CD4-positive, CD25-positive, alpha-beta regulatory T cell (primary cell): ENCODE measurements at regions not wholly inside any gene's neighbourhood (a gene's known extent, or its start where the extent isn't known, plus 50 kb on each side); places are given as distances from the start of the nearest gene placed in this dataset.

Source experiments
- ATAC-seq, 2 donors: fragments of 150-1000 bp; cut with Tn5 transposase; one replicate each; pipeline ENCODE4 v1.10.0; 2021; ENCODE audit warnings: low read depth in 2 of 2, moderate number of reproducible peaks in 2 of 2, moderate library complexity in 1 of 2
- DNase-seq, 3 donors: peaks; one replicate each; pipeline versions ENCODE4 v3.0.0 to v3.0.0-alpha.2; 2012 to 2022; ENCODE audit warnings: mixed read lengths in 1 of 3
- H3K27ac ChIP-seq: one replicate; pipeline ENCODE4 v1.7.0; 2013; ENCODE audit warnings: mild to moderate bottlenecking, low read length; ENCODE audit not compliant: insufficient read depth, poor library complexity, severe bottlenecking
- H3K27me3 ChIP-seq: one replicate; pipeline ENCODE4 v1.7.0; 2013; ENCODE audit warnings: low read length; ENCODE audit not compliant: control insufficient read depth, insufficient read depth
- H3K36me3 ChIP-seq: one replicate; pipeline ENCODE4 v1.7.0; 2013; ENCODE audit warnings: mild to moderate bottlenecking, low read length, moderate library complexity; ENCODE audit not compliant: control insufficient read depth, insufficient read depth
- H3K4me1 ChIP-seq: 2 replicates; pipeline ENCODE4 v1.7.0; 2013; ENCODE audit warnings: mild to moderate bottlenecking, low read length; ENCODE audit not compliant: insufficient read depth, control insufficient read depth, poor library complexity, severe bottlenecking
- H3K4me3 ChIP-seq: one replicate; pipeline ENCODE4 v1.7.0; 2013; ENCODE audit warnings: low read depth, mild to moderate bottlenecking, low read length, moderate library complexity
- H3K9me3 ChIP-seq, 2 experiments: 1 replicate in 1 of 2; 2 replicates in 1 of 2; pipeline ENCODE4 v1.7.0; 2013; ENCODE audit warnings: low read length in 2 of 2, mild to moderate bottlenecking in 1 of 2, moderate library complexity in 1 of 2; ENCODE audit not compliant: control insufficient read depth in 2 of 2
- H3K27ac Mint-ChIP-seq, 3 donors: one replicate each; pipeline ENCODE4 v1.8.0; 2020 to 2022; ENCODE audit warnings: mild to moderate bottlenecking in 3 of 3, mixed read lengths in 3 of 3, moderate library complexity in 2 of 3
- H3K27me3 Mint-ChIP-seq: one replicate; pipeline ENCODE4 v1.8.0; 2022; ENCODE audit warnings: mild to moderate bottlenecking, mixed read lengths
- H3K36me3 Mint-ChIP-seq: one replicate; pipeline ENCODE4 v1.8.0; 2020; ENCODE audit warnings: mixed read lengths
- H3K4me1 Mint-ChIP-seq, 4 donors: one replicate each; pipeline ENCODE4 v1.8.0; 2020 to 2022; ENCODE audit warnings: mixed read lengths in 4 of 4, mild to moderate bottlenecking in 1 of 4
- H3K4me3 Mint-ChIP-seq, 4 donors: one replicate each; pipeline ENCODE4 v1.8.0; 2020 to 2022; ENCODE audit warnings: mild to moderate bottlenecking in 4 of 4, mixed read lengths in 4 of 4, moderate library complexity in 3 of 4
- H3K9me3 Mint-ChIP-seq, 7 donors: one replicate each; pipeline ENCODE4 v1.8.0; 2020 to 2022; ENCODE audit warnings: mixed read lengths in 7 of 7, mild to moderate bottlenecking in 3 of 7, moderate library complexity in 2 of 7

DNA sequence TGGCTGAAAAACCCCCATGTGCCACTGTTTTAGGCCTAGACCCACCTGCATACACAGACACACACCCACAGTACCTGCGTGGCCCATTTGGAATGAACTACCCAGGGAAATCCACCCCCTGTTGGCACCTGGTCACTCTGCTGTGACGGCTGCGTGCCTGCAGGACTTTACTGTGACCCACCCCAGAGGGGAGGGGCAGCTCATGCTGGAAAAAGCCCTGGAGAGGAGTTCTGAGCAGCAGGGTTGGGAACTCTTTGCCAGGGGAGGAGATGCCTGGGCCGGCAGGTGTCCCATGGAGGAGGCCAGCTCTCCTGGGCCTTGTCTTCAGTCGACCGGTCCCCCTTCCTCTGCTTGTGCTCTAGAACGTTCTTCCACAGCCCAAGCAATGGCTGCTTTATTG is 87.3 kb upstream of the CSF3R start:
- DNase-seq (no peak), ATAC-seq (no peak)
- Mint-ChIP-seq H3K36me3 (no peaks in the 10 kb centered on the region), H3K27ac (no peak overlapping the region), H3K4me3 (no peak overlapping the region), H3K4me1 (no peaks in the 10 kb centered on the region), H3K9me3 (no peaks in the 10 kb centered on the region), H3K27me3 (peaks cover 3% of the 10 kb centered on the region)
- no peaks in the 10 kb centered on the region for H3K36me3 ChIP-seq
- no peak overlapping the region for H3K27ac ChIP-seq
- H3K9me3 ChIP-seq, result no peaks in the 10 kb centered on the region
- no peaks in the 10 kb centered on the region for H3K4me1 ChIP-seq
- H3K27me3 ChIP-seq, result no peaks in the 10 kb centered on the region
- H3K4me3 ChIP-seq, result no peak overlapping the region

DNA sequence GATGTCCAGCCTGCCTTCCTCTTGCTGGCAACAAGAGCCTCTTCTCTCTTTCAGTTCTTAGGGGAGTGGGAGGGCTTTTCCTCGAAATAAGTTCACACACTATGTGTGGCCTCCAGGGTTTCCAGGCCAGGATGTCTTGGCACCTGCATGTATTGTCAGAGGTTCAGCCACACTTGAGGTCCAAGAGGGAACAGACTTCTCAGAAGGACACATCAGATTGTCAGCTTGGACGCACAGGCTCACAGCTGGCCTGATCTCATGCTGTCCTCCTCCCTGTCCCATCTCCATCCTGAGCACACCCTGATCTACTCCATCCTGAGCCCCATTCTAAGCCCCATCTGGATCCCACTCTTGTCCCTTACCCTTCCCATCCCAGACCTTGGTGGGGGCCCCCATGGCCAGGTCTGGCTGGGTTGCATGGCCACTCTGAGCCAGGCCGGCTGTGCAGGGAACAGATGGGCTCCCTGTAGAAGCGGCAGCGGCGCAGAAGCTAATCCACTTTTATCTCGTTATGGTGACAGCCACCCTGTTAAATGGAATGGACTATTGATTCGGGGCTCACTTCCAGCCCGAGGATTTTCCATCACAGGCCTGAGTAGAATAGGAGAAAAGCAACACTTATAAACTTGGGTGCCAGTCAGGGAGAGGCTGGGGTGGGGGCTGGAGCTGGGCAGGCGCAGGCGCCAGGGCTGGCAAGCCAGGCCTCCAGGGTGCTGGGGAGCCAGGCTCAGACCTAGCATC is 85.1 kb upstream of the CSF3R start:
- Mint-ChIP-seq H3K4me3 (no peak overlapping the region), H3K27me3 (no peaks in the 10 kb centered on the region), H3K27ac (no peak overlapping the region), H3K9me3 (peaks cover 0 to 2% (median 0%) of the 10 kb centered on the region in 7 donors), H3K4me1 (no peaks in the 10 kb centered on the region), H3K36me3 (no peaks in the 10 kb centered on the region)
- Histone ChIP-seq H3K4me1 (no peaks in the 10 kb centered on the region), H3K36me3 (no peaks in the 10 kb centered on the region), H3K27me3 (no peaks in the 10 kb centered on the region), H3K4me3 (no peak overlapping the region), H3K9me3 (no peaks in the 10 kb centered on the region), H3K27ac (no peak overlapping the region)
- DNase-seq, result no peak
- ATAC-seq, result no peak

DNA sequence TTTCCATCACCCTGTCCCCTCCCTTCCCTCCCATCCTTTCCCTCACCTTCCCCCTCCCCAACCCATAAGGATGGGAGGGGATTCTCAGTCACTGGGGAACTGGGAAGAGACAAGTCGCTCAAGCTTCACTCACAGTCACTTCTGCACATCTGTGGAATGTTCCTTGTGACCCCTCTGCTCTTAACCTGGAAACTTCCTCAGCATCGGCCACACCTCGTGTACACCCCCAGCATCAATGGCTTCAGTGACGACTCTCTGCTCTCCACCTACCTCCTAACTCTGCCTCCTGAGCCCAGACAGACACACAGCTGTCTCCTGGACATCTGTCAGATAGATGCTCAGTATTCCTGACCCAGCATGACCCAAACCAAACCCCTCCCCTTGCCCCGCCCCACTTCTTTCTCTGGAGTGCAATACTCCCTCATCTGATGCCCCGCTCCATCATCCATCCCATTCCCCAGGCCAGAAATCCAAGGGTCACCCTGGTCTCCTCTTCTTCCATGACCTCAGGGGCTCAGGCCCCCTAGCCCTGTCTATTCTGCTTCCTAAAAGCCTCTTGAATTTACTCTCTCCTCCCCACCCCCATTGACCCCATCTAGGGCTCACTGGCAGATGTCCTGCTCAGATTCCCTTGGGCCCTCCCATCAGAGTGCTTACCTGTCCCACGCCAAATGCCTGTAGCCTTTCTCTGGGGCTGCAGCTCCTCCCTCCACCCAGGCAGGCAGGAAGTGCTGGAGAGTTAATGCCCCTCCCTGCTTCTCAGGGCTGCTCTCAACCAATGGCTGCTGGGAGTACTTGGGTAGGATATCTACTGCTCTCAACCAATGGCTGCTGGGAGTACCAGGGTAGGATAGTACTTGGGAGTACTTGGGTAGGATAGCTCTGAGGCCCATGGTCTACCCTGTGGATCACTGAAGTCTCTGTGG is 83.1 kb upstream of the CSF3R start:
- Mint-ChIP-seq H3K4me1 (no peaks in the 10 kb centered on the region), H3K27ac (peak overlapping the region in 1 of 3 donors; percentile 48), H3K27me3 (no peaks in the 10 kb centered on the region), H3K9me3 (peaks cover 0 to 2% (median 0%) of the 10 kb centered on the region in 7 donors), H3K4me3 (no peak overlapping the region), H3K36me3 (no peaks in the 10 kb centered on the region)
- Histone ChIP-seq H3K9me3 (no peaks in the 10 kb centered on the region), H3K27ac (no peak overlapping the region), H3K27me3 (no peaks in the 10 kb centered on the region), H3K36me3 (no peaks in the 10 kb centered on the region), H3K4me3 (no peak overlapping the region), H3K4me1 (no peaks in the 10 kb centered on the region)
- DNase-seq, result no peak
- no peak for ATAC-seq

DNA sequence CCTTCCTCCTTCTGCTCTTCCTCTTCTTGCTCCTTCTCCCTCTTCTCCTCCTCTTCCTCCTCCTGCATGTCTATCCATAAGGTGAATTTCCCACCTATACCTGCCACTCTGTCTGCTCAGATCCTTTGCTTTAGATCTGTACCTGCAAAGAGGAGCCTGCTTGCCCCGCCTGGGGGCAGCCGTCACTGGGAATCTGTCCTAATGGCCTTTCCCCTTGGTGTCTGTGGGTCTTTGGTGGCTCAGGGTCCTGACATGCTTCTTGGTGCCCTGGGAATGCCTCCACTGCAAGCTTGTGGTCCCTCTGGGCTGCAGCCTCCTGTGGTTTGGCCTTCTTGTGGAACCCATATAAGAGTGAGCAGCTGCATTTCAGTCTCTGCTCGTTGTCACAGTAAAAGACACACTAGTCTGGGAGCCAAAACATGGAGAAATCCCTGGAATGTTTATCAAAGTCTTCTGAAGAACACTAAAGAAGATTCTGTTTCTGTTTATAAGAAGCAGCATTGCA is 79.5 kb upstream of the CSF3R start:
- H3K36me3 ChIP-seq, result no peaks in the 10 kb centered on the region
- Mint-ChIP-seq H3K27ac (no peak overlapping the region), H3K36me3 (no peaks in the 10 kb centered on the region), H3K9me3 (peaks cover 0 to 2% (median 0%) of the 10 kb centered on the region in 7 donors), H3K27me3 (no peaks in the 10 kb centered on the region), H3K4me3 (no peak overlapping the region), H3K4me1 (no peaks in the 10 kb centered on the region)
- no peak for DNase-seq
- no peaks in the 10 kb centered on the region for H3K9me3 ChIP-seq
- no peaks in the 10 kb centered on the region for H3K27me3 ChIP-seq
- ATAC-seq, result no peak
- H3K27ac ChIP-seq, result no peak overlapping the region
- H3K4me3 ChIP-seq, result no peak overlapping the region
- H3K4me1 ChIP-seq, result no peaks in the 10 kb centered on the region

DNA sequence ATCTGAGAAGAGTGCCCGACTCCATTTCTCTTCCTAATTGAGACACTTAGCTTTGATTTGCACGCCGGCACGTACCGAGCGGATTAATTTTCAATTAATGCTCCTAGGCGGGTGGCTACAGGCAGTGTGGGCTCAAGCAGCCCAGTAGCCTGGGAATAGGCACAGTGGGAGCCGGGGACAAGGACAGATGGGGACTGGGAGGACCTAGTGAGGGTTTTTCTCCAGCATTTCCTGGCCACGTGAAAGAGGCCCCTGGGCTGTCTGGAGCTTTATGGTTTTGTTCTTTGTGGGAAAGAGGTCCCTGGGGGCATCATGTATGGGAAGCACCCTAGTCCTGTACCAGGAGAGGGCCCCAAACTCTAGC is 78.6 kb upstream of the CSF3R start:
- DNase-seq (no peak), ATAC-seq (no peak)
- Histone ChIP-seq H3K4me1 (no peaks in the 10 kb centered on the region), H3K27me3 (no peaks in the 10 kb centered on the region), H3K9me3 (no peaks in the 10 kb centered on the region), H3K36me3 (no peaks in the 10 kb centered on the region), H3K27ac (no peak overlapping the region), H3K4me3 (no peak overlapping the region)
- no peaks in the 10 kb centered on the region for H3K36me3 Mint-ChIP-seq
- peaks cover 0 to 2% (median 0%) of the 10 kb centered on the region in 7 donors for H3K9me3 Mint-ChIP-seq
- H3K27me3 Mint-ChIP-seq, result no peaks in the 10 kb centered on the region
- no peak overlapping the region for H3K4me3 Mint-ChIP-seq
- H3K4me1 Mint-ChIP-seq, result no peaks in the 10 kb centered on the region
- no peak overlapping the region for H3K27ac Mint-ChIP-seq

DNA sequence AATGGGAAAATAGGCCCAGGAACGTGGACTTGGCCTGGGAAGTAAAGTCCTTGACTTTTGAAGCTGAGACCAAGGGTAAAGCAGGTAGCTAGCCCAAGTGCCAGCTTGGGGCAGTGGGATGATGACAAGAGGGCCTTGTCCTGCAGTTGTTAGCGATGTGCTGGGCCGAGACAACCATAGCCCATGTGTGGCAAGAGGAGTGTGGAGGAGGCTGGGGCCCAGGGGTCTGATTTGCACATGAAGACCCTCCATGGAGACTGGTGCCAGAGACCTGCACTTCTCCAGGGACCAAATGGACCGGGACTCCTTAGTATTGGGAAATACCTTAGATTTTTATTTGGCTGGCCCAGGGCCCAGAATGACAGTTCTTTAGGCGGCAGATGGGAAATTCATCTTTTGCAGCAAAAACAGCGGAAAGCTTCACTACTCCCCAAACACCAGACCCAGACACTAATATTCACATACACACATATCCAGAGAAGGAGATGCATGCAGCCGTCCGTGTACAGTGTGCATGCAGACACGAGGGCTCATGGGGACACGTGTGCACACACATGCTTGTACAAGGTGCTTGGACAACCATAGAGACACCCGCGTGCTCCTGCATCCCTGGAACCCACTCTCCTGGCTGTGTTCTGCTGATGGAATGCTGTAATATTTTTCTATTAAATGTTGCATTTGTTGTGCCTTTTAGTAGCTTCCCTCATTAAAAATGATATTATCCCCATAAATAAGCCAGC is 78.1 kb upstream of the CSF3R start:
- H3K27me3 Mint-ChIP-seq, result peaks cover 3% of the 10 kb centered on the region
- no peak for ATAC-seq

DNA sequence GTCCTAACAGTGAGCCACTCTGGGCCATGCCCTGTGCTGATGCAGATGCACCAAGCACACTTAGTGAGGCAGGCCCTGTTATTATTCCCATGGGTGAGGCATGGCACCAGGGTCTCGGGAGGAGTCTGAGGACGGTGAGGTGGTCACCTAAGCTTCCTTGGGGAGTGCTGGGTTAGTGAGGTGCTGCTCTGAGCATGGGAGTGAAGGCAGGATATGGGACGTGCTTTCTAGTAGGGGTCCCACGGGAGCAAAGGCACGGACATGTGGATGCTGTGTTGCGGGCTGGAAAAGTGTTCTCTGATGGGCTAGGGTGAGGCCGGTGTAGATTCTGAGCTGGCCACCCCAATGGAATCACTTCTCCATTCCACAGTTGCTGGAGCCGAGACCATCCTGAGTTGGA is 77.5 kb upstream of the CSF3R start:
- Histone ChIP-seq H3K27ac (no peak overlapping the region), H3K27me3 (no peaks in the 10 kb centered on the region), H3K9me3 (no peaks in the 10 kb centered on the region), H3K4me1 (no peaks in the 10 kb centered on the region), H3K36me3 (no peaks in the 10 kb centered on the region), H3K4me3 (no peak overlapping the region)
- Mint-ChIP-seq H3K27me3 (peaks cover 9% of the 10 kb centered on the region), H3K9me3 (peaks cover 0 to 2% (median 0%) of the 10 kb centered on the region in 7 donors), H3K27ac (no peak overlapping the region), H3K36me3 (no peaks in the 10 kb centered on the region), H3K4me1 (no peaks in the 10 kb centered on the region), H3K4me3 (no peak overlapping the region)
- ATAC-seq, result no peak
- no peak for DNase-seq

More for the DNA sequence above, 78.1 kb upstream of the CSF3R start:
- DNase-seq, result no peak
- H3K4me1 ChIP-seq, result no peaks in the 10 kb centered on the region
- H3K4me3 ChIP-seq, result no peak overlapping the region
- H3K4me1 Mint-ChIP-seq, result no peaks in the 10 kb centered on the region
- no peaks in the 10 kb centered on the region for H3K9me3 ChIP-seq
- no peak overlapping the region for H3K27ac Mint-ChIP-seq
- no peaks in the 10 kb centered on the region for H3K36me3 ChIP-seq
- no peaks in the 10 kb centered on the region for H3K36me3 Mint-ChIP-seq
- H3K4me3 Mint-ChIP-seq, result no peak overlapping the region
- peaks cover 0 to 2% (median 0%) of the 10 kb centered on the region in 7 donors for H3K9me3 Mint-ChIP-seq
- no peaks in the 10 kb centered on the region for H3K27me3 ChIP-seq
- no peak overlapping the region for H3K27ac ChIP-seq
